ENCODE measurements at regions not wholly inside any gene's neighbourhood (a gene's known extent, or its start where the extent isn't known, plus 50 kb on each side); places are given as distances from the start of the nearest gene placed in this dataset.
"Not testable (repeated sequence)": the region's sequence is repeated elsewhere in the genome, so short reads cannot be mapped to it uniquely, and the experiment has no call there.

- DNase-seq = no peak
These were observed 289.5 kb upstream of the CDYL start for GRCh38 chr6:4486568-4487315.

GRCh38 chr6:4485735-4486134, 290.5 kb upstream of the CDYL start:
- no peak for DNase-seq

GRCh38 chr6:4482461-4482860, 293.7 kb upstream of the CDYL start:
- DNase-seq = no peak

- DNase-seq = no peak
These were observed 295.1 kb upstream of the CDYL start for GRCh38 chr6:4480788-4481735.

GRCh38 chr6:4478098-4478497, 298.1 kb upstream of the CDYL start:
- DNase-seq = no peak

- no peak for DNase-seq
These were observed 301.4 kb upstream of the CDYL start for GRCh38 chr6:4474810-4475209.

- DNase-seq = no peak
These were observed 303.1 kb upstream of the CDYL start for GRCh38 chr6:4472969-4473642.

- no peak for DNase-seq
These were observed 304.0 kb upstream of the CDYL start for GRCh38 chr6:4472222-4472621.

- not testable (repeated sequence) for DNase-seq
These were observed 304.7 kb upstream of the CDYL start for GRCh38 chr6:4471515-4471914.

GRCh38 chr6:4470698-4471210, 305.4 kb upstream of the CDYL start:
- DNase-seq = no peak

GRCh38 chr6:4466769-4467480, 309.3 kb upstream of the CDYL start:
- no peak for DNase-seq

- no peak for DNase-seq
These were observed 309.9 kb upstream of the CDYL start for GRCh38 chr6:4466261-4466660.

GRCh38 chr6:4464638-4465037, 311.6 kb upstream of the CDYL start:
- no peak for DNase-seq

- DNase-seq = no peak
These were observed 313.0 kb upstream of the CDYL start for GRCh38 chr6:4463236-4463635.

GRCh38 chr6:4460586-4461475, 315.4 kb upstream of the CDYL start:
- DNase-seq = no peak

GRCh38 chr6:4459996-4460395, 316.2 kb upstream of the CDYL start:
- DNase-seq = no peak

GRCh38 chr6:4459032-4459431, 317.2 kb upstream of the CDYL start:
- no peak for DNase-seq

- no peak for DNase-seq
These were observed 316.3 kb upstream of the ECI2 start for GRCh38 chr6:4451718-4452117.

GRCh38 chr6:4451081-4451480, 315.7 kb upstream of the ECI2 start:
- no peak for DNase-seq

- DNase-seq = no peak
These were observed 314.9 kb upstream of the ECI2 start for GRCh38 chr6:4450237-4450636.

- no peak for DNase-seq
These were observed 314.0 kb upstream of the ECI2 start for GRCh38 chr6:4449409-4449808.

- DNase-seq = no peak
These were observed 313.5 kb upstream of the ECI2 start for GRCh38 chr6:4448841-4449240.

Measured in NCI-H1436 treated with DMSO at 0.1 percent for 48 hours (cell line).